CD4-positive, alpha-beta T cell (primary cell): ENCODE measurements at regions not wholly inside any gene's neighbourhood (a gene's known extent, or its start where the extent isn't known, plus 50 kb on each side); places are given as distances from the start of the nearest gene placed in this dataset.

Experiments
- ATAC-seq: fragments of 200-7000 bp; cut with Tn5 transposase; one replicate; pipeline ENCODE4 v1.10.0; 2022; ENCODE audit warnings: mild to moderate bottlenecking; ENCODE audit not compliant: poor library complexity
- CTCF ChIA-PET: fragments of 350-600 bp; sonication (Branson Sonifier 250); formaldehyde crosslinking; loops from one replicate; lab custom pipeline; 2021; ENCODE audit warnings: antibody characterized with exemption, inconsistent platforms; lab: Charles Lee
- POLR2A ChIA-PET: fragments of 350-600 bp; sonication (Branson Sonifier 250); formaldehyde crosslinking; loops from one replicate; lab custom pipeline; 2021; ENCODE audit warnings: antibody characterized with exemption, inconsistent platforms; lab: Charles Lee
- DNase-seq, 14 experiments: peaks; one replicate each; pipeline ENCODE4 v3.0.0-alpha.2; 2013 to 2020; ENCODE audit warnings: mixed read lengths in 2 of 14
- H3K27ac ChIP-seq, 2 donors: one replicate each; pipeline versions ENCODE4 v1.5.1 to v1.7.0; 2013; ENCODE audit warnings: low read length in 2 of 2, low read depth in 1 of 2, mild to moderate bottlenecking in 1 of 2
- H3K27me3 ChIP-seq, 2 experiments: 1 replicate in 1 of 2; 2 replicates in 1 of 2; pipeline versions ENCODE4 v1.6.1 to v1.7.0; 2013; ENCODE audit warnings: low read length in 2 of 2, control low read depth in 1 of 2, mild to moderate bottlenecking in 1 of 2, moderate library complexity in 1 of 2; ENCODE audit not compliant: insufficient read depth in 2 of 2, control insufficient read depth in 1 of 2
- H3K36me3 ChIP-seq: one replicate; pipeline ENCODE4 v1.6.1; 2013; ENCODE audit warnings: low read length, control low read depth; ENCODE audit not compliant: insufficient read depth
- H3K4me1 ChIP-seq: one replicate; pipeline ENCODE4 v1.6.1; 2013; ENCODE audit warnings: low read length, control low read depth; ENCODE audit not compliant: insufficient read depth
- H3K4me3 ChIP-seq: one replicate; pipeline ENCODE4 v1.5.1; 2013; ENCODE audit warnings: mild to moderate bottlenecking, low read length, moderate library complexity
- H3K9me3 ChIP-seq, 2 experiments: 1 replicate in 1 of 2; 2 replicates in 1 of 2; pipeline versions ENCODE4 v1.6.1 to v1.7.0; 2013; ENCODE audit warnings: low read length in 2 of 2, mild to moderate bottlenecking in 2 of 2, control low read depth in 1 of 2, moderate library complexity in 1 of 2; ENCODE audit not compliant: control insufficient read depth in 1 of 2, insufficient read depth in 1 of 2
- H3K27ac Mint-ChIP-seq: one replicate; pipeline ENCODE4 v1.8.0; 2020; ENCODE audit warnings: mixed read lengths
- H3K27me3 Mint-ChIP-seq: one replicate; pipeline ENCODE4 v1.8.0; 2021; ENCODE audit warnings: mixed read lengths
- H3K36me3 Mint-ChIP-seq: one replicate; pipeline ENCODE4 v1.8.0; 2021; ENCODE audit warnings: low read depth, mixed read lengths
- H3K4me1 Mint-ChIP-seq: one replicate; pipeline ENCODE4 v1.8.0; 2021; ENCODE audit warnings: low read depth, mixed read lengths
- H3K4me3 Mint-ChIP-seq: one replicate; pipeline ENCODE4 v1.8.0; 2020; ENCODE audit warnings: mild to moderate bottlenecking, mixed read lengths
- H3K9me3 Mint-ChIP-seq: one replicate; pipeline ENCODE4 v1.8.0; 2020; ENCODE audit warnings: mixed read lengths
- CTCF ChIP-seq: fragments of 200-600 bp; IDR thresholded peaks from one replicate; pipeline ENCODE4 v1.8.0; 2022; ENCODE audit warnings: antibody characterized with exemption, mild to moderate bottlenecking
- intact Hi-C, 2 experiments: fragments of 100-400 bp; cut with DNase I in 1 of 2; cut with micrococcal nuclease in 1 of 2; formaldehyde crosslinking; loops; one replicate each; pipeline versions ENCODE4 v1.15.1 to v1.9.0; 2023 to 2025; cut with DNase I, micrococcal nuclease

- ATAC-seq (no peak), DNase-seq (no peak)
- H3K9me3 Mint-ChIP-seq: no peaks in the 10 kb centered on the region
- peaks cover 3% of the 10 kb centered on the region for H3K4me1 Mint-ChIP-seq
- no peaks in the 10 kb centered on the region for H3K27me3 Mint-ChIP-seq
- intact Hi-C loops: no loop called here
- Histone ChIP-seq H3K9me3 (no peaks in the 10 kb centered on the region), H3K4me1 (no peaks in the 10 kb centered on the region), H3K27ac (no peak overlapping the region), H3K27me3 (no peaks in the 10 kb centered on the region), H3K4me3 (no peak overlapping the region), H3K36me3 (no peaks in the 10 kb centered on the region)
- ChIA-PET CTCF (no interaction called here), POLR2A (no interaction called here)
- no peaks in the 10 kb centered on the region for H3K36me3 Mint-ChIP-seq
- no peak overlapping the region for H3K4me3 Mint-ChIP-seq
- no peak overlapping the region for H3K27ac Mint-ChIP-seq
- TF ChIP-seq CTCF: no peak
Observed at GRCh38 chr2:195388028-195388427, 269.0 kb upstream of the SLC39A10 start.

GRCh38 chr2:195382186-195382585, 274.8 kb upstream of the SLC39A10 start:
- H3K4me3 Mint-ChIP-seq: no peak overlapping the region
- no peak for TF ChIP-seq CTCF

GRCh38 chr2:195370167-195370943, 286.7 kb upstream of the SLC39A10 start:
- Mint-ChIP-seq H3K27me3 (no peaks in the 10 kb centered on the region), H3K27ac (no peak overlapping the region), H3K9me3 (no peaks in the 10 kb centered on the region), H3K4me1 (no peaks in the 10 kb centered on the region), H3K4me3 (no peak overlapping the region), H3K36me3 (no peaks in the 10 kb centered on the region)
- ChIA-PET CTCF (no interaction called here), POLR2A (no interaction called here)
- intact Hi-C loops: no loop called here
- no peaks in the 10 kb centered on the region for H3K27me3 ChIP-seq
- DNase-seq (no peak), ATAC-seq (no peak)
- no peak overlapping the region for H3K4me3 ChIP-seq
- TF ChIP-seq CTCF: no peak
- H3K36me3 ChIP-seq: no peaks in the 10 kb centered on the region
- no peak overlapping the region for H3K27ac ChIP-seq
- no peaks in the 10 kb centered on the region for H3K4me1 ChIP-seq
- H3K9me3 ChIP-seq: no peaks in the 10 kb centered on the region

More at GRCh38 chr2:195382186-195382585, 274.8 kb upstream of the SLC39A10 start:
- H3K27me3 Mint-ChIP-seq: no peaks in the 10 kb centered on the region
- Histone ChIP-seq H3K9me3 (no peaks in the 10 kb centered on the region), H3K36me3 (no peaks in the 10 kb centered on the region), H3K27ac (peak overlapping the region in 1 of 2 donors; percentile 27), H3K4me1 (peaks cover 7% of the 10 kb centered on the region), H3K27me3 (no peaks in the 10 kb centered on the region), H3K4me3 (no peak overlapping the region)
- H3K27ac Mint-ChIP-seq: peak overlapping the region; percentile 30
- H3K4me1 Mint-ChIP-seq: peaks cover 23% of the 10 kb centered on the region
- ChIA-PET CTCF (no interaction called here), POLR2A (interaction anchor here (1.1 kb wide), 1 partner anchor 278 kb away, joined by 3 read pairs; no protein-coding TSS in a partner anchor)
- H3K36me3 Mint-ChIP-seq: no peaks in the 10 kb centered on the region
- intact Hi-C loops: no loop called here
- DNase-seq (peak in 12 of 14 experiments; percentile 5 to 69 (median 27)), ATAC-seq (peak; percentile 96)
- H3K9me3 Mint-ChIP-seq: no peaks in the 10 kb centered on the region
